ENCODE measurements at regions not wholly inside any gene's neighbourhood (a gene's known extent, or its start where the extent isn't known, plus 50 kb on each side); places are given as distances from the start of the nearest gene placed in this dataset.

GRCh38 chr5:72561148-72561972 lies 54.1 kb upstream of the ZNF366 start:
- TF ChIP-seq CTCF (IDR thresholded peaks at IDR 0.05; ENCODE audit: low read depth, low read length, poor library complexity, severe bottlenecking) = no peak
- no peak for TF ChIP-seq EZH2phosphoT487 (IDR thresholded peaks at IDR 0.05; ENCODE audit: borderline replicate concordance, low read length)
